Ishikawa (cell line): ENCODE measurements at regions not wholly inside any gene's neighbourhood (a gene's known extent, or its start where the extent isn't known, plus 50 kb on each side); places are given as distances from the start of the nearest gene placed in this dataset.

Source experiments
- CREB1 ChIP-seq: IDR thresholded peaks from 2 replicates; pipeline ENCODE4 v1.6.1; 2012; ENCODE audit warnings: low read depth
- EGR1 ChIP-seq: IDR thresholded peaks from 2 replicates; pipeline ENCODE4 v1.6.1; 2012
- EP300 ChIP-seq: IDR thresholded peaks from 2 replicates; pipeline ENCODE4 v1.6.1; 2012; ENCODE audit warnings: borderline replicate concordance
- FOXM1 ChIP-seq: IDR thresholded peaks from 2 replicates; pipeline ENCODE4 v1.6.1; 2012; ENCODE audit warnings: low read depth, borderline replicate concordance
- NFIC ChIP-seq: IDR thresholded peaks from 2 replicates; pipeline ENCODE4 v1.6.1; 2012
- RAD21 ChIP-seq: IDR thresholded peaks from 2 replicates; pipeline ENCODE4 v1.6.1; 2012; ENCODE audit warnings: low read depth
- TAF1 ChIP-seq: IDR thresholded peaks from 2 replicates; pipeline ENCODE4 v1.6.1; 2012; ENCODE audit warnings: low read depth, mild to moderate bottlenecking
- TCF12 ChIP-seq: IDR thresholded peaks from 2 replicates; pipeline ENCODE4 v1.6.1; 2012; ENCODE audit warnings: low read depth
- TEAD4 ChIP-seq: IDR thresholded peaks from 2 replicates; pipeline ENCODE4 v1.6.1; 2012
- YY1 ChIP-seq: IDR thresholded peaks from 2 replicates; pipeline ENCODE4 v1.6.1; 2012; ENCODE audit warnings: low read depth
- TF ChIP-seq, protein P1 (sequence below): IDR thresholded peaks from 2 replicates; pipeline ENCODE4 v1.6.1; 2012
- TF ChIP-seq, protein P2 (sequence below): IDR thresholded peaks from 2 replicates; pipeline ENCODE4 v1.6.1; 2012; ENCODE audit warnings: low read depth, mild to moderate bottlenecking

DNA sequence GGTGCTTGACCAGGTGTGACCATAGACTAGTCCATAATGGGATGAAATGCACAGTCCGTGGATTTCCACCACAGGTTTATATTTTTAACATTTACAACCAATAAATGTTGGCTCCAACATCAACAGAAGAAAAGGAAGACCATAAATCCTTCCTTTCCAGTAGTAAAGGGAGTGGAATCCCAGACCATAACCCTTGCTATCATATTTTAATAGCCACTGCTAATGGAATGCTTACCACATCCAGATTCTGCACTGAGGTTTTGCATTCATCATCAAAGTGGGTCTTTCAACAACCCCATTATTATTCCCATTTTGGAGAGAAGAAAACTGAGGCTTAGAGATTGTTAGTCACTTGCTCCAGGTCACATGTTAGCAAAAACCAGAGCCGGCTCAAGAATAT lies 106.7 kb downstream of the FOXL1 start:
- TF ChIP-seq, protein P1, sequence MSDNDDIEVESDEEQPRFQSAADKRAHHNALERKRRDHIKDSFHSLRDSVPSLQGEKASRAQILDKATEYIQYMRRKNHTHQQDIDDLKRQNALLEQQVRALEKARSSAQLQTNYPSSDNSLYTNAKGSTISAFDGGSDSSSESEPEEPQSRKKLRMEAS = no peak
- TF ChIP-seq CREB1 (no peak), EP300 (no peak), TEAD4 (no peak), FOXM1 (no peak), TAF1 (no peak), NFIC (no peak), EGR1 (no peak), RAD21 (no peak), YY1 (no peak), TCF12 (no peak)
- TF ChIP-seq, protein P2, sequence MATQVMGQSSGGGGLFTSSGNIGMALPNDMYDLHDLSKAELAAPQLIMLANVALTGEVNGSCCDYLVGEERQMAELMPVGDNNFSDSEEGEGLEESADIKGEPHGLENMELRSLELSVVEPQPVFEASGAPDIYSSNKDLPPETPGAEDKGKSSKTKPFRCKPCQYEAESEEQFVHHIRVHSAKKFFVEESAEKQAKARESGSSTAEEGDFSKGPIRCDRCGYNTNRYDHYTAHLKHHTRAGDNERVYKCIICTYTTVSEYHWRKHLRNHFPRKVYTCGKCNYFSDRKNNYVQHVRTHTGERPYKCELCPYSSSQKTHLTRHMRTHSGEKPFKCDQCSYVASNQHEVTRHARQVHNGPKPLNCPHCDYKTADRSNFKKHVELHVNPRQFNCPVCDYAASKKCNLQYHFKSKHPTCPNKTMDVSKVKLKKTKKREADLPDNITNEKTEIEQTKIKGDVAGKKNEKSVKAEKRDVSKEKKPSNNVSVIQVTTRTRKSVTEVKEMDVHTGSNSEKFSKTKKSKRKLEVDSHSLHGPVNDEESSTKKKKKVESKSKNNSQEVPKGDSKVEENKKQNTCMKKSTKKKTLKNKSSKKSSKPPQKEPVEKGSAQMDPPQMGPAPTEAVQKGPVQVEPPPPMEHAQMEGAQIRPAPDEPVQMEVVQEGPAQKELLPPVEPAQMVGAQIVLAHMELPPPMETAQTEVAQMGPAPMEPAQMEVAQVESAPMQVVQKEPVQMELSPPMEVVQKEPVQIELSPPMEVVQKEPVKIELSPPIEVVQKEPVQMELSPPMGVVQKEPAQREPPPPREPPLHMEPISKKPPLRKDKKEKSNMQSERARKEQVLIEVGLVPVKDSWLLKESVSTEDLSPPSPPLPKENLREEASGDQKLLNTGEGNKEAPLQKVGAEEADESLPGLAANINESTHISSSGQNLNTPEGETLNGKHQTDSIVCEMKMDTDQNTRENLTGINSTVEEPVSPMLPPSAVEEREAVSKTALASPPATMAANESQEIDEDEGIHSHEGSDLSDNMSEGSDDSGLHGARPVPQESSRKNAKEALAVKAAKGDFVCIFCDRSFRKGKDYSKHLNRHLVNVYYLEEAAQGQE = no peak
